Neural cell (in vitro differentiated cells): ENCODE measurements at regions not wholly inside any gene's neighbourhood (a gene's known extent, or its start where the extent isn't known, plus 50 kb on each side); places are given as distances from the start of the nearest gene placed in this dataset.

ENCODE experiments used
- EZH2 ChIP-seq: fragments of 200-600, 300-800 bp; shearing (Covaris generic), sonication (generic); IDR thresholded peaks from 2 replicates; pipeline ENCODE4 v1.6.1; 2014; ENCODE audit warnings: antibody characterized with exemption, low read length, borderline replicate concordance, mild to moderate bottlenecking; ENCODE audit not compliant: insufficient read depth, poor library complexity, severe bottlenecking
- POLR2AphosphoS5 ChIP-seq: IDR thresholded peaks from 2 replicates; pipeline ENCODE4 v1.6.1; 2012
- SMC3 ChIP-seq: fragments of 450-650 bp; conservative IDR thresholded peaks from 2 replicates; pipeline ENCODE4 v1.6.1; 2014; ENCODE audit warnings: antibody characterized with exemption, mild to moderate bottlenecking, moderate library complexity; ENCODE audit not compliant: poor library complexity
- TF ChIP-seq, protein P1 (sequence below): fragments of 450-650 bp; IDR thresholded peaks from 2 replicates; pipeline ENCODE4 v1.5.1; 2014; ENCODE audit warnings: antibody characterized with exemption, mild to moderate bottlenecking, moderate library complexity; ENCODE audit not compliant: poor library complexity, severe bottlenecking

DNA sequence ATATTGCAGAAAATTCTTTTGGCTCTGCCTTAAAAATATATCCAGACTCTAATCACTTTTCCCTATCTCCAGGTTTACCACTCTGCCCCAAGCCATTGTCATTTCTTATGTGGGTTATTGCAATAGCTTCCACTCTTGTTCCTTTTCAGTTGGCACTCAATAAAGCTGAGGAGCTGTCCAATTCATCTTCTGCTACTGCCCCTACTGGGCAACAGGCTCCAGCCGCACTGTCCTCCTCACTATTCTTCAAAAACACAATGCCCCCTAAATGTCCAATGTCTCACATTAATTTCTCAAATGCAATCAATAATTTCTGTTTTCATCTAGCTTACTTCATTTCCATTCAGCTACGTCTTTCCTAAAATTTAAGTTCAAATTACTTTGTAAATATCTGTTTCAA lies 1262.5 kb upstream of the CDH2 start:
- TF ChIP-seq POLR2AphosphoS5 (no peak), EZH2 (no peak), SMC3 (no peak)
- TF ChIP-seq, protein P1, sequence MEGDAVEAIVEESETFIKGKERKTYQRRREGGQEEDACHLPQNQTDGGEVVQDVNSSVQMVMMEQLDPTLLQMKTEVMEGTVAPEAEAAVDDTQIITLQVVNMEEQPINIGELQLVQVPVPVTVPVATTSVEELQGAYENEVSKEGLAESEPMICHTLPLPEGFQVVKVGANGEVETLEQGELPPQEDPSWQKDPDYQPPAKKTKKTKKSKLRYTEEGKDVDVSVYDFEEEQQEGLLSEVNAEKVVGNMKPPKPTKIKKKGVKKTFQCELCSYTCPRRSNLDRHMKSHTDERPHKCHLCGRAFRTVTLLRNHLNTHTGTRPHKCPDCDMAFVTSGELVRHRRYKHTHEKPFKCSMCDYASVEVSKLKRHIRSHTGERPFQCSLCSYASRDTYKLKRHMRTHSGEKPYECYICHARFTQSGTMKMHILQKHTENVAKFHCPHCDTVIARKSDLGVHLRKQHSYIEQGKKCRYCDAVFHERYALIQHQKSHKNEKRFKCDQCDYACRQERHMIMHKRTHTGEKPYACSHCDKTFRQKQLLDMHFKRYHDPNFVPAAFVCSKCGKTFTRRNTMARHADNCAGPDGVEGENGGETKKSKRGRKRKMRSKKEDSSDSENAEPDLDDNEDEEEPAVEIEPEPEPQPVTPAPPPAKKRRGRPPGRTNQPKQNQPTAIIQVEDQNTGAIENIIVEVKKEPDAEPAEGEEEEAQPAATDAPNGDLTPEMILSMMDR, result no peak
